Panc1 (cell line): ENCODE measurements at regions not wholly inside any gene's neighbourhood (a gene's known extent, or its start where the extent isn't known, plus 50 kb on each side); places are given as distances from the start of the nearest gene placed in this dataset.

Experiments used
- CTCF ChIP-seq: fragments of 450-650 bp; IDR thresholded peaks from 2 replicates; pipeline ENCODE4 v1.5.1; 2017; ENCODE audit warnings: mild to moderate bottlenecking
- TCF7L2 ChIP-seq: IDR thresholded peaks from 2 replicates; pipeline ENCODE4 v1.6.1; 2011; ENCODE audit warnings: mild to moderate bottlenecking, low read depth, low read length, inconsistent platforms

- TF ChIP-seq TCF7L2 (no peak), CTCF (no peak)
Measured at GRCh38 chr14:66288511-66288910, 197.7 kb upstream of the CCDC196 start.
